Spleen (tissue), 11 donors: ENCODE measurements at regions not wholly inside any gene's neighbourhood (a gene's known extent, or its start where the extent isn't known, plus 50 kb on each side); places are given as distances from the start of the nearest gene placed in this dataset.

Experiments
- DNase-seq: peaks from one replicate; pipeline ENCODE4 v3.0.0-alpha.2; 2020
- H3K27ac ChIP-seq, 8 donors: fragments of 200-600 bp; sonication (generic) in 7 of 8; 1 replicate in 4 of 8; 2 replicates in 4 of 8; pipeline versions ENCODE4 v1.5.0 to v1.8.0; 2016 to 2021; ENCODE audit warnings: inconsistent platforms in 4 of 8, mild to moderate bottlenecking in 4 of 8, moderate library complexity in 1 of 8
- H3K27me3 ChIP-seq, 7 donors: fragments of 200-600 bp; sonication (generic) in 6 of 7; replicated peaks in 1 of 7; 1 replicate in 4 of 7; 2 replicates in 3 of 7; pipeline versions ENCODE4 v1.5.0 to v1.8.0; 2016 to 2021; ENCODE audit warnings: inconsistent platforms in 3 of 7, mild to moderate bottlenecking in 1 of 7
- H3K36me3 ChIP-seq, 6 donors: fragments of 200-600 bp; sonication (generic) in 5 of 6; 1 replicate in 4 of 6; 2 replicates in 2 of 6; pipeline versions ENCODE4 v1.5.0 to v1.8.0; 2016 to 2021; ENCODE audit warnings: inconsistent platforms in 2 of 6
- H3K4me1 ChIP-seq, 6 donors: fragments of 200-600 bp; sonication (generic) in 5 of 6; 1 replicate in 3 of 6; 2 replicates in 3 of 6; pipeline versions ENCODE4 v1.5.0 to v1.8.0; 2016 to 2021; ENCODE audit warnings: inconsistent platforms in 3 of 6
- H3K4me3 ChIP-seq, 8 donors: fragments of 200-600 bp; sonication (generic) in 7 of 8; 1 replicate in 4 of 8; 2 replicates in 4 of 8; pipeline versions ENCODE4 v1.5.0 to v1.8.0; 2016 to 2021; ENCODE audit warnings: inconsistent platforms in 4 of 8, mild to moderate bottlenecking in 4 of 8, moderate library complexity in 2 of 8
- H3K9me3 ChIP-seq, 8 donors: fragments of 200-600 bp; sonication (generic) in 7 of 8; 1 replicate in 4 of 8; 2 replicates in 4 of 8; pipeline versions ENCODE4 v1.5.0 to v1.8.0; 2016 to 2021; ENCODE audit warnings: inconsistent platforms in 4 of 8
- POLR2A ChIP-seq, 3 donors: fragments of 450-650 bp; IDR thresholded peaks; one replicate each; pipeline ENCODE4 v1.5.1; 2017; ENCODE audit warnings: antibody characterized with exemption in 3 of 3, mild to moderate bottlenecking in 1 of 3
- POLR2AphosphoS5 ChIP-seq, 3 donors: sonication (generic); formaldehyde crosslinking; IDR thresholded peaks; one replicate each; pipeline ENCODE4 v1.5.1; 2017; ENCODE audit warnings: antibody characterized with exemption in 3 of 3
- WGBS, 5 donors: extraction: QIAGEN DNeasy Blood & Tissue Kit in 3 of 5; methylation state at CpG; one replicate each; pipeline versions ENCODE4 v1.1.5 to v1.1.7; 2013 to 2018; 5-methylcytosine and 5-hydroxymethylcytosine counted together
- intact Hi-C: fragments of 100-400 bp; cut with DNase I; formaldehyde crosslinking; loops from one replicate; pipeline ENCODE4 v1.15.0; 2023; ENCODE audit warnings: low total_unique reads
- TF ChIP-seq, protein P1 (sequence below), 11 experiments: fragments of 200-600 bp in 7 of 11; fragments of 450-650 bp in 4 of 11; sonication (generic) in 4 of 11; IDR thresholded peaks in 8 of 11; conservative IDR thresholded peaks in 3 of 11; 1 replicate in 7 of 11; 2 replicates in 4 of 11; pipeline versions ENCODE4 v1.4.0 to v1.8.0; 2016 to 2021; ENCODE audit warnings: antibody characterized with exemption in 11 of 11, inconsistent platforms in 4 of 11, mild to moderate bottlenecking in 1 of 11
- donor health status: healthy with polysubstance abuse.
- donor health status: DM: no; HTN: no; CAD: no; lungs with moderate emphysema.
- donor health status: DM: no; HTN: no; CAD: no.
- donor health status: Bipolar disorder and iron deficiency.
- donor health status: healthy.
- donor health status: DM: no; HTN: no; CAD: no.
- donor health status: DM: yes; HTN: yes; CAD: no.

DNA sequence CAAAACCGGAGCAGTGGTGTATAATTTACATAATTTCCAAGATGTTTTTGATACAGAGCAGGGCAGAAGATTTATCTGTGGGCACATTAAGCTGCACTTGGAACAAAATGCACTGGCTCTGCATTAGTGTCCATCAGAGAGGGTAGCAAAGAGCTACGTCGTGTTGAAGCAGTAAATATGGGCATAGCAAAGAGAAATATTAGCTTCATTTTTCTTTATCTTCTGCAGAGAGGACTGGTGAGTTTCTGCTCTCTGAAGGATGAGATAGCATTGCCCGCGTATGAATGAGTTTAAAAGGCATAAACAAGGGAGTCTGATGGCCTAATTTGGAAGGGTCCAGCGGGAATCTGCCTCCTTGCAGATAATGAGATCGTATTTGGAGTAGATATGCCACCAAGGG is 227.8 kb upstream of the CDH11 start:
- WGBS, 5 donors, result 82 to 87% (median 85%) methylated on average over 7 of the region's 7 CpGs
- Histone ChIP-seq H3K36me3 (no peaks in the 10 kb centered on the region), H3K4me3 (no peak overlapping the region), H3K27ac (no peak overlapping the region), H3K4me1 (no peaks in the 10 kb centered on the region), H3K27me3 (no peaks in the 10 kb centered on the region), H3K9me3 (no peaks in the 10 kb centered on the region)
- TF ChIP-seq POLR2AphosphoS5 (IDR thresholded peaks at IDR 0.05) (no peak), POLR2A (IDR thresholded peaks at IDR 0.05) (no peak)
- TF ChIP-seq, protein P1, sequence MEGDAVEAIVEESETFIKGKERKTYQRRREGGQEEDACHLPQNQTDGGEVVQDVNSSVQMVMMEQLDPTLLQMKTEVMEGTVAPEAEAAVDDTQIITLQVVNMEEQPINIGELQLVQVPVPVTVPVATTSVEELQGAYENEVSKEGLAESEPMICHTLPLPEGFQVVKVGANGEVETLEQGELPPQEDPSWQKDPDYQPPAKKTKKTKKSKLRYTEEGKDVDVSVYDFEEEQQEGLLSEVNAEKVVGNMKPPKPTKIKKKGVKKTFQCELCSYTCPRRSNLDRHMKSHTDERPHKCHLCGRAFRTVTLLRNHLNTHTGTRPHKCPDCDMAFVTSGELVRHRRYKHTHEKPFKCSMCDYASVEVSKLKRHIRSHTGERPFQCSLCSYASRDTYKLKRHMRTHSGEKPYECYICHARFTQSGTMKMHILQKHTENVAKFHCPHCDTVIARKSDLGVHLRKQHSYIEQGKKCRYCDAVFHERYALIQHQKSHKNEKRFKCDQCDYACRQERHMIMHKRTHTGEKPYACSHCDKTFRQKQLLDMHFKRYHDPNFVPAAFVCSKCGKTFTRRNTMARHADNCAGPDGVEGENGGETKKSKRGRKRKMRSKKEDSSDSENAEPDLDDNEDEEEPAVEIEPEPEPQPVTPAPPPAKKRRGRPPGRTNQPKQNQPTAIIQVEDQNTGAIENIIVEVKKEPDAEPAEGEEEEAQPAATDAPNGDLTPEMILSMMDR (IDR thresholded peaks at IDR 0.05 in 8 of 11, conservative IDR thresholded peaks at IDR 0.05 in 3 of 11), result no peak
- intact Hi-C loops, result no loop called here
- no peak for DNase-seq

DNA sequence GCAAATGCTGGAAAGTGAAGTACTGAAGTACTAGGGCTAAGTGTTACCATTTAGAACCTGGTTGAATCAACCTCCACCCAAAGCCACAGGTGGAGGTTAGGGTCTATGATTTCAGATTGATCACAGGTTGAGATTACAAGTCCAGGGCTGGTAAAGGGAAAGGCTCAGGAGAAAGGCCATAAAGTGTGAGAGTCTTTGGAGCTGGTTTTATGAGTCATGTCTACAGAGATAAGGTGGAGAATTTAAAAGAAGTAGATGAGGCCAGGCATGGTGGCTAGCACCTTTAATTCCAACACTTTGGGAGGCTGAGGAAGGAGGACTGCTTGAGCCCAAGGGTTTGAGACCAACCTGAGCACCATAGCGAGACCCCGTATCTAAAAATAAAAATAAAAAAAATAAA is 221.7 kb upstream of the CDH11 start:
- 94 to 98% (median 95%) methylated on average over 2 of the region's 2 CpGs for WGBS, 5 donors
- no peaks in the 10 kb centered on the region for H3K27me3 ChIP-seq
- no peak for DNase-seq
- H3K4me3 ChIP-seq, result no peak overlapping the region
- no peak overlapping the region for H3K27ac ChIP-seq
- H3K9me3 ChIP-seq, result no peaks in the 10 kb centered on the region
- TF ChIP-seq POLR2AphosphoS5 (IDR thresholded peaks at IDR 0.05) (no peak), POLR2A (IDR thresholded peaks at IDR 0.05) (no peak)
- TF ChIP-seq, protein P1 (IDR thresholded peaks at IDR 0.05 in 8 of 11, conservative IDR thresholded peaks at IDR 0.05 in 3 of 11), result no peak
- no peaks in the 10 kb centered on the region for H3K36me3 ChIP-seq
- H3K4me1 ChIP-seq, result no peaks in the 10 kb centered on the region
- intact Hi-C loops, result no loop called here

DNA sequence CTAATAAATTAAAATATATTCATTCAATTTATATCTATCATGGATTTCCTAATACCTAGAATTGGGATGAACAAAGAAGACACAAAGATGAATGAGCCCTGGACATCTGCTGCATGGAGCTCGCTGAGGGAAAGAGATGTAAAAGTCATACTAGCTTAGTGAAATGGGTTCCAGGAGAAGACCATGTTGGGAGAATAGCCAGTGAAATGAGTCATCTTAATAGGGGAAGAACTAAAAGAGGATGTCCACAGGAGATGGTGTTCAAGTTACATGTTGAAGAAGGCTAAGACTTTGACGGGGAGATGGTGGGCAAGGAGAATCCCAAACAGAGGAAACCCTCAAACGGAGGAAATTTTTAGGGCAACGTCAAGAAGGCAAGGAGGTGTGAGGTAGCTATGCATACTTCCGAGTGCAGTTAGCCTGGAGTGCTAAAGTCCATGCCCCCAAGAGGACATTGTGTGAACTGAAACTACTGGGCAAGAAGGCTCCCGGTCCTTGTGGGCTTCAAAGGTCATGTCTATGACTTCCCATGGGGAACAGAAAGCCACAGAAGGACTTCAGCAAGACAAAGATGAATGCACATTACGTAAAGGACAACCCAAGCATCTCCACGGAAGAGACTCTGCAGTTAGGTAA is 220.5 kb upstream of the CDH11 start:
- Histone ChIP-seq H3K4me1 (no peaks in the 10 kb centered on the region), H3K27ac (no peak overlapping the region), H3K9me3 (no peaks in the 10 kb centered on the region), H3K36me3 (no peaks in the 10 kb centered on the region), H3K4me3 (no peak overlapping the region), H3K27me3 (no peaks in the 10 kb centered on the region)
- DNase-seq, result no peak
- 79 to 93% (median 79%) methylated on average over 8 of the region's 8 CpGs for WGBS, 5 donors
- intact Hi-C loops, result no loop called here
- TF ChIP-seq POLR2AphosphoS5 (IDR thresholded peaks at IDR 0.05) (no peak), POLR2A (IDR thresholded peaks at IDR 0.05) (no peak)
- TF ChIP-seq, protein P1 (IDR thresholded peaks at IDR 0.05 in 8 of 11, conservative IDR thresholded peaks at IDR 0.05 in 3 of 11), result no peak

DNA sequence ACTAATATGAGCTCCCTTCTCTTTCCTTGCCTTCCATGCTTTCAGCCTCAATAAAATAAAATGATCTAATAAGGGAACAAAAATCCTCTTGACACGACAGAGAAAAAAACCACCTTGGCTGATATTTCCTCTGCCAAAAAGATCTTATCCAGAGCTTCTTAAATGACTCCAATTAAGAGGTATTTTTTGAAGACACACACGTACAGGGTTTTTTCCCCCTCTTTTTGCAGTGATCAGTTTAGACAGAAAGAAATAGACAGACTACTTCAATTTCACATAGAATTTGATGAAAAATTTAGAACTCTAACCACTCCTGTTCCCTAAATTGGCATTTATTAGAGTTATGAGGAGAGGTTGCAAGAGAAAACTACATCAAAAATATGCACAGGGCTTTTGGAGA is 217.2 kb upstream of the CDH11 start:
- Histone ChIP-seq H3K9me3 (no peaks in the 10 kb centered on the region), H3K4me1 (no peaks in the 10 kb centered on the region), H3K4me3 (no peak overlapping the region), H3K36me3 (no peaks in the 10 kb centered on the region), H3K27me3 (no peaks in the 10 kb centered on the region), H3K27ac (no peak overlapping the region)
- WGBS, 5 donors, result 40 to 72% (median 51%) methylated on average over 2 of the region's 2 CpGs
- TF ChIP-seq, protein P1 (IDR thresholded peaks at IDR 0.05 in 8 of 11, conservative IDR thresholded peaks at IDR 0.05 in 3 of 11), result no peak
- TF ChIP-seq POLR2AphosphoS5 (IDR thresholded peaks at IDR 0.05) (no peak), POLR2A (IDR thresholded peaks at IDR 0.05) (no peak)
- intact Hi-C loops, result no loop called here
- no peak for DNase-seq
